ENCODE measurements at regions not wholly inside any gene's neighbourhood (a gene's known extent, or its start where the extent isn't known, plus 50 kb on each side); places are given as distances from the start of the nearest gene placed in this dataset.

GRCh38 chr9:124098141-124098905 lies 86.8 kb downstream of the LHX2 start:
- TF ChIP-seq CTCF (IDR thresholded peaks at IDR 0.05) (no peak), POLR2A (IDR thresholded peaks at IDR 0.05) (no peak)
